ENCODE measurements at regions not wholly inside any gene's neighbourhood (a gene's known extent, or its start where the extent isn't known, plus 50 kb on each side); places are given as distances from the start of the nearest gene placed in this dataset.

- no peak overlapping the region for H3K4me3 ChIP-seq (ENCODE audit: low read depth, low read length)
- in situ Hi-C loops (cut with HindIII; ENCODE audit: low sequenced_read_pairs), result no loop called here
- DNase-seq (ENCODE audit: low read depth, low spot score), result no peak
- TF ChIP-seq CTCF (IDR thresholded peaks at IDR 0.05; ENCODE audit: low read depth, low read length), result no peak
Measured at GRCh38 chr13:30044932-30045331, 194.5 kb upstream of the UBL3 start.

- in situ Hi-C loops (cut with HindIII; ENCODE audit: low sequenced_read_pairs), result no loop called here
- H3K4me3 ChIP-seq (ENCODE audit: low read depth, low read length), result no peak overlapping the region
- TF ChIP-seq CTCF (IDR thresholded peaks at IDR 0.05; ENCODE audit: low read depth, low read length), result no peak
- no peak for DNase-seq (ENCODE audit: low read depth, low spot score)
Measured at GRCh38 chr13:30043631-30043925, 193.2 kb upstream of the UBL3 start.

- DNase-seq (ENCODE audit: low read depth, low spot score), result no peak
- no peak for TF ChIP-seq CTCF (IDR thresholded peaks at IDR 0.05; ENCODE audit: low read depth, low read length)
- H3K4me3 ChIP-seq (ENCODE audit: low read depth, low read length), result no peak overlapping the region
- in situ Hi-C loops (cut with HindIII; ENCODE audit: low sequenced_read_pairs), result no loop called here
Measured at GRCh38 chr13:30042891-30043630, 192.6 kb upstream of the UBL3 start.

GRCh38 chr13:30042272-30042671 lies 191.9 kb upstream of the UBL3 start:
- no peak overlapping the region for H3K4me3 ChIP-seq (ENCODE audit: low read depth, low read length)
- no peak for TF ChIP-seq CTCF (IDR thresholded peaks at IDR 0.05; ENCODE audit: low read depth, low read length)
- DNase-seq (ENCODE audit: low read depth, low spot score), result no peak
- in situ Hi-C loops (cut with HindIII; ENCODE audit: low sequenced_read_pairs), result no loop called here

GRCh38 chr13:30039511-30039911 lies 189.1 kb upstream of the UBL3 start:
- TF ChIP-seq CTCF (IDR thresholded peaks at IDR 0.05; ENCODE audit: low read depth, low read length), result no peak
- DNase-seq (ENCODE audit: low read depth, low spot score), result no peak
- H3K4me3 ChIP-seq (ENCODE audit: low read depth, low read length), result no peak overlapping the region
- in situ Hi-C loops (cut with HindIII; ENCODE audit: low sequenced_read_pairs), result no loop called here

GRCh38 chr13:30038884-30039283 lies 188.5 kb upstream of the UBL3 start:
- in situ Hi-C loops (cut with HindIII; ENCODE audit: low sequenced_read_pairs), result no loop called here
- peak; percentile 46 for DNase-seq (ENCODE audit: low read depth, low spot score)
- no peak overlapping the region for H3K4me3 ChIP-seq (ENCODE audit: low read depth, low read length)
- peak; percentile 12 for TF ChIP-seq CTCF (IDR thresholded peaks at IDR 0.05; ENCODE audit: low read depth, low read length)

Data from astrocyte of the spinal cord (primary cell).